ENCODE measurements at regions not wholly inside any gene's neighbourhood (a gene's known extent, or its start where the extent isn't known, plus 50 kb on each side); places are given as distances from the start of the nearest gene placed in this dataset.

DNA sequence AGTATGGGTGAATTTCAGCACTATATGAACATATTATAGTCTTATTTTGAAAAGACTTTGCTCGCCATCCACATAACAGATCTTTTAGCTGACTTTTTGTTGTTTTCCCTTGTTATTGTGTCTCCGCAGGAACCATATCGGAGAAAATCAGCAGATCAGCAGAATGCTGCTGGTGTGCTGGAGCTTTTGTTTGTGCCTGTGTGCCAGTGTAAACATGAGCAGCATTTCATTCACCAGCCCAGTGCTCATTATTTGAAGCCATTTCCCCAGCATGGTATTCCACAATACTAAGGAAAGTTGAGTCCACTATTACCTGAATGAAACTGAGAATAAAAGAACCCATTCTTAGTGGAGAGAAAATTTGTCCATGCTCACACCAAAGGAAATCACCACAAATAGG lies 261.8 kb upstream of the ARX start:
- in situ Hi-C loops (cut with HindIII; ENCODE audit: low pct_unique_long_range_greater_than_20kb, low sequenced_read_pairs): no loop called here
- no peak for DNase-seq (ENCODE audit: low read depth)

DNA sequence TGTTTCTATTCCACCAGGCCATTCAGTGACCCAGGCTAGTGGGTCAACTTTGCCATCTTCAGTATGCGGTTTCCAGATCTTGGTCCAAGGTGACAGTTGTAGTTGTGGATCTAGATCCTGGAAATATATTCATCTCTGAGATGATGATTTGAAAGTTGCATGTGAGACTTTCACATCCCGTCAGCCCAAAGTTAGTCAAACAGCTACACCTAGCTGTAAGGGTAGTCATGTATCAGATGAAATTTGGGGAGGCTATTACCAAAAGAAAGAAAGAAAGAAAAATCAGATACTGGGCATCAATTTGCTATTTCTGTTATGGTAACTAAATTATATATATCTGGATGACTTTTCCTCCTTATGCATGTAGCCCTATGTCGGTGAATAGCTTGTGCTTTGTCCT lies 259.4 kb upstream of the ARX start:
- in situ Hi-C loops (cut with HindIII; ENCODE audit: low pct_unique_long_range_greater_than_20kb, low sequenced_read_pairs): no loop called here
- no peak for DNase-seq (ENCODE audit: low read depth)

DNA sequence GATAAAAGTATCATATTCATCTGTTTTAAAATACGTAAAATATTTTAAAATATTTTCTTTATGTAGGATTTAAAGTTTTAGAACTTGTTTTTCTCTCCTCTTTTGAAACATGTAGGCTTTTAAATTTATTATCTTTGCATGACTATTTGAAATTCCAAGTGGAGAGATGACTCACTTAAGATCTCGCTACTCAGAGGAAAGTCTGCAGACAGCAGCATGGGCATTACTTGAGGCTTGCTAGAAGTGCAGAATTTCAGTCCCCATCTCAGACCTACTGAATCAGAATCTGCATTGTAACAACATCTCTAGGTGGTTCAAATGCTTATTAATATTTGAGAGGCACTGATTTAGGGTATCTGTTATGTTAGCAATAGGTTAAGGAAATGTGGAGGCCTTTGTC lies 225.7 kb upstream of the ARX start:
- no peak for DNase-seq (ENCODE audit: low read depth)
- in situ Hi-C loops (cut with HindIII; ENCODE audit: low pct_unique_long_range_greater_than_20kb, low sequenced_read_pairs): no loop called here

DNA sequence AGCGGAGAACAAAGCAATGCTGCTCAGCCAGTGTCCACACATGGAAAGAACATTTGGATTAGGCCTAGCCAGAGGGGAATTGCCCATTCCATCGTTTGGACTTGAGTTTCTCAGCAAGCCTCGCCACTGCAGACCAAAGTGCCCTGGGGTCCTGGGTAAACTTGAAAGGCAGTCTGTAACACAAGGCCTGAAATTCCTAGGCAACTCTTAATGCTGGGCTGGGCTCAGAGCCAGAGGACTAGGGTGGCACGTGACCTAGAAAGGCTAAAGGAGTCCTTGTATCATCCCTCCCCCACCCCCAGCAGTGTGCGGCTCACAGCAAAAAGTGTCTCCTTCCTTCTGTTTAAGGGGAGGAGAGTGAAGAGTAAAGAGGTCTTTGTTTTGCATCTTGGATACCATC lies 210.4 kb upstream of the ARX start:
- DNase-seq (ENCODE audit: low read depth): no peak
- in situ Hi-C loops (cut with HindIII; ENCODE audit: low pct_unique_long_range_greater_than_20kb, low sequenced_read_pairs): no loop called here

DNA sequence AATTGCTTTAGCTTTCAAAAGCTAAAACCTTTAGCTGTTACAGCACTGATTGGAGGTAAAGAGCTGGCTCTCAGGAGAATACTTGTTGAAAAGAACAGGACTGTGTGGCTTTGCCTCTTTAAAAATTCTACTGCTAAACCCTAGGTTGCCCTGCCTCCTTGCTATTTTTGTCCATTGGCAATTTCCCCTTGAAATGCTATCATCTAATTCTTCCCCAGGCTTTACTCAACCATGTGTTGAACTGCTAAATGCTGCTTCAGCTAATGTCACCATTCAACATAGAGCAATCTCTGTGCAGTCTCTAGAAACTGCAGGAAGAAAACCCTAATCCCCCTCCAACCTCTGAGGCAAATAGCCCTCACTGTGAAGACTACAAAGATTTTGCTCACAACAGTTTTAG lies 203.7 kb upstream of the ARX start:
- DNase-seq (ENCODE audit: low read depth): no peak
- in situ Hi-C loops (cut with HindIII; ENCODE audit: low pct_unique_long_range_greater_than_20kb, low sequenced_read_pairs): no loop called here

DNA sequence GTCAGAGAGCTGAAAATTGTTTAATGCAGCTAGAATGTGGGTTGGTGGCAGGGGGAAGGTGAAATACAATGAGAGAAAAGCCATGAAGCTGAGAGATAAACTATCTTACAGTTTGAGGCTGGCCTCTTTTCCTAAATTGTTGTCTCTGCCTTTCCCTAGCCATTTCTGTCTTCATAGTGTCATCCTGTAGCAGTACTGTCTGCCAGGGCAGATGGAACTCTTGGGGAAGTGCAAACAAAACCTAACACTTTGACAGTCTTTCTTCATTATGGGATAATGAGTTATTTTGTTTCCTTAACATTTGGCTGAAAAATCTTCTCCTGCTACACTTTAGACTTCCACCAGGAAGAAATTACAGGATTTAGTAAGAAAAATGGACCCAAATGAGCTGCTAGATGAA lies 197.8 kb upstream of the ARX start:
- no peak for DNase-seq (ENCODE audit: low read depth)
- in situ Hi-C loops (cut with HindIII; ENCODE audit: low pct_unique_long_range_greater_than_20kb, low sequenced_read_pairs): no loop called here

DNA sequence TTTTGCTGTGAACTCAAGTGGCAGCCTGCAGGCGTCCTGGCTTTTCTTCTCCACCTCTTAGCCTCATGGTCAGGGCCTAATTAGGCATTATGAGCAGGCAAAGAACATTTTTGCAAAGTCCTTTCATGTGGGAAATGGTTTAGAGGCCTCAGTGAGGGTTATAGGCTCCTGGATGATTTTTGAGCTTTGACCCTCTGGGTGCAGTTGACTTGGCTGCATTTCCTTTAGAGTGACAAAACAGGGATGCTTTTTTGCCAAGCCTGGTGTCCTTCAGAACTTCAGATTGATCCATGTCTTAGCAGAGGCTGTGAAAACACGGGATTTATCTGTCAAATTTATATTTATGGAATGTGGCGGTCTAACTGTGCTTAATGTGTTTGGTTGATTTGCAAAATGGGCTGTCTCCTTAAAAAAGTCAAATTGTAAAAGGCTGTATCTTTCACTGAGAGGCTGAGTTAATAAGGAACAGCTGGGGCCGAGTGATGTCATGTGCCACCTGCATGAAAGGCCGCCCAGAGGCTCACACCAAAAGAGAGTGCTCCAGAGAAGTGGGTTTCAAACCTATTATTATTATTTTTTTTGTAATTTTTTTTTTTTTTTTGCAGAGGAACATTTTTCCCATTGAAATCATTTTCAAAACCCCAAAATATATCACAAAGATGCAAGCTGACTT lies 192.2 kb upstream of the ARX start:
- in situ Hi-C loops (cut with HindIII; ENCODE audit: low pct_unique_long_range_greater_than_20kb, low sequenced_read_pairs): no loop called here
- no peak for DNase-seq (ENCODE audit: low read depth)

DNA sequence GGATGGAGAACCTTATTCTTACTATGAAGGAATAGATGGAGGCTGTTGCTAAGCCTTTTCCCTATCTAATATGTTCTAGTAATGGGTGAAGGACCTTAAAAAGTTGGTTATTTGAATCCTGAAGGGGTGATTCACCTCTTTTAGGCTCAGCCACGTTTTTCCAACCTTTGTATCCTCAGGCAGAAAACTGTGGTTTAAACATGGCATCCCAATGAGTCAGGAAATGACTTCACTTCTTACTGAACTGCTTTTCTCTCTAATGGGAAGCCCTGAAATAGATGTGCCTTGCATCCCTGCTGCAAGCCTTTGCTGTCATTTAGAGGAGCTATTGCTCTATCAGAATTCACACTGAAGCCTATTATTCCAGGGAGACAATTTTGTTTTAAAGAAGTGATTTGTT lies 191.0 kb upstream of the ARX start:
- in situ Hi-C loops (cut with HindIII; ENCODE audit: low pct_unique_long_range_greater_than_20kb, low sequenced_read_pairs): no loop called here
- DNase-seq (ENCODE audit: low read depth): peak; percentile 25

DNA sequence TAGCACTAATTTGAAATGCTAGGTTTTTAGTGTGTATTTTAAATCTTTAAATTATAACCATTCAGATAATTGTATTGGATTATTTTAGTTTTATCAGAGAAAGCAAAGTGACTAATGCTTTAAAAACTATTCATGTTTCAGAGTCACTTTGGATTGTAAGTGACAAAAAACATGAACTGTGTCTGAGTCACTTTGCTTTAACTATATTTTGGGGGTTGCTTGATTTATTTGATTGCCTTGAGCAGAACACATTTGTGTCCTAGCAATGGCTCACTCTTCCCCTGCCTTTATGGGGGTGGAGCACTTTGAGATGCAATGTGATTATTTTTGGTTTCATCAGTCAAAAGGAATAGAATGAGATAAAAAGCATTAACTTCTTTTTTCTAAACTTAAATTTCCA lies 188.4 kb upstream of the ARX start:
- DNase-seq (ENCODE audit: low read depth): no peak
- in situ Hi-C loops (cut with HindIII; ENCODE audit: low pct_unique_long_range_greater_than_20kb, low sequenced_read_pairs): no loop called here

DNA sequence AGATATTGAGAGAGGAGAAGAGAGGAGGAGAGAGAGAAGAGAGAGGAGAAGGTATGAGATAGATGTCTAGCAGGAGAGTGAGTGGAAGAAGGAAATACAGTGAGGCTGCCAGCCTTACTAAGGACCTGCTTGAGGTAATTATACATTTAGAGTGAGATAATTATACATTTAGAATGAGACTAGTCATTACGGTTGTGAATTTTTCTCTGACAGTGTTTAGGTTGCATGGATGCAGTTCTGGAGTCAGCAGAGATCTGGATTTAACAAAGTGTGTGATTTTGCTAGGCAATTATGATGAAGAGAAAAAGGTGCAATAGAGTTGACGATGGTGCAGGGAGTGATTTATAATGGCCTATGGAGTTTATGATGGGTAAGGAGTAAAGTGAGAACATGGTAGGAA lies 187.1 kb upstream of the ARX start:
- DNase-seq (ENCODE audit: low read depth): no peak
- in situ Hi-C loops (cut with HindIII; ENCODE audit: low pct_unique_long_range_greater_than_20kb, low sequenced_read_pairs): no loop called here

DNA sequence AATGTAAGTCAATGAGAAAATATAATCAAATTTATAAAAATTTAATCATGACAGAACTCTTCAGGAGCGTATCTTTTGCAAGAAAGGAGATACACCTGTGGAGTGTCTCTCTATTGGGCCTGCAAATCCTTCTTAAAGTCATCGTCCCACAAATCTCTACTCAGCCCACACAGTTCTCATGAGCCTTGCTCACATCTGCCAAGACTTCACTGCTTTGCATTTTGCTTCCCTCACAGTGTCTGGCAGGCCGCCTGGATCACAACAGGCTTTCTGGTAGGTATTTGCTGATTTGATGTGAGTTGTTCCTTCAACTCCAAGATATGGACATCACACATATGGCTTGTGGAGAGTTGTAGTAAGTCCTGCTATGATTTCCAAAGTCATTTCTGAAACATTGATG lies 183.1 kb upstream of the ARX start:
- in situ Hi-C loops (cut with HindIII; ENCODE audit: low pct_unique_long_range_greater_than_20kb, low sequenced_read_pairs): no loop called here
- DNase-seq (ENCODE audit: low read depth): no peak

DNA sequence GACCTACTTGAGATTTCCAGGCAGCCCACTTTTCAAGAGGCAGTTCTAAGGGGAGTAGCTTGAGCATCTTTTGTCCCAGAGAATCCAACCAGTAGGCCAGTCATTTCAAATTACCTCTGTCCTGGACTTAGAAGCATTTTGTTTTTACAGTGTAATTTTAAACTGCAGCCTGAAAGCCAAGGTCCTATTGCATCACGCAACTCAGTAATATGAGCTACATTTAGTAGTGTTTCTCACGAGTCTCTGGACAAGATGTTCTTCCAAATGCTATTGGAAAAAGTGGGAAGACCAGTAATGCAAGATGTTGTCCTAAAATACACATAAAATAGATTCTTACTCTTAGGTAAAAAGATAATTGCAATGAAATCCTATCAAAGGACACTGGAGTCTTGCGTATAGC lies 182.5 kb upstream of the ARX start:
- DNase-seq (ENCODE audit: low read depth): no peak
- in situ Hi-C loops (cut with HindIII; ENCODE audit: low pct_unique_long_range_greater_than_20kb, low sequenced_read_pairs): no loop called here

DNA sequence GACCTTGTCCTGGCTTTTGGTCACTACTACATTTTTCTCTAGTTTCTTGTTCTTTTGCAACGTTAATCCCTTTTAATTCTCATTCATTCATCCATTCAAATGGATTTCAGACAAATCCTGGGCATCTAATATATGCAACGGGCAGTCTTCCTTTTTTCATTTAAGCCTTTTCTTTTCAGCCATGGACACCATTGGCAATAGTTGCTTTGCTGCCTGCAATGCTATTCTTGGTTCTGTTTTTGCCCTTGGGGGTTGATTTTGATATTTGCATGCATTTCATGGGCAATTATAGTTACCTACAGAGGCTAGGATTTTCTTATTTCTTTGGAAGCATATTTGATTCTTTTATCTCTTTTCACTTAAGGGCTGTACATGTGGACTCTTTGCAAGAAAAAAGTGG lies 180.5 kb upstream of the ARX start:
- DNase-seq (ENCODE audit: low read depth): no peak
- in situ Hi-C loops (cut with HindIII; ENCODE audit: low pct_unique_long_range_greater_than_20kb, low sequenced_read_pairs): no loop called here

DNA sequence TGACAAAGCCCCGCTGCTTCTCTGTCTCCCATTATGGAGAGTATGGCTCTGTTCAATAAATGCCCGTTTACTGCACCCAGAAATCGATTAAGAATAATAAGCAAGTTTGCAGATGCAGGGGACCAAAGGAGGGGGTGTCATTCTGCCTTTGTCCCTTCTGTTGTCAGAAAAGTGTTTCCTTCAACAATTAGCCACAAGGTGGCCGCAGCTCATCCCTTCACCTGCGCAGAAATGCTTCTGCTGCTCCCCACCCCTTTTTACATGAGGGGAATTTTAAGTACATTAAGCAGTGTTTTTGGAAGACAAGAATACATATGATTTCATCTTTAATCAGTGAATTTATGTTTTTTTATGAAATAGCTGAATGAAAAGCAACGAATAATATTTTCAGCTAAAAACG lies 175.6 kb upstream of the ARX start:
- in situ Hi-C loops (cut with HindIII; ENCODE audit: low pct_unique_long_range_greater_than_20kb, low sequenced_read_pairs): no loop called here
- DNase-seq (ENCODE audit: low read depth): no peak

DNA sequence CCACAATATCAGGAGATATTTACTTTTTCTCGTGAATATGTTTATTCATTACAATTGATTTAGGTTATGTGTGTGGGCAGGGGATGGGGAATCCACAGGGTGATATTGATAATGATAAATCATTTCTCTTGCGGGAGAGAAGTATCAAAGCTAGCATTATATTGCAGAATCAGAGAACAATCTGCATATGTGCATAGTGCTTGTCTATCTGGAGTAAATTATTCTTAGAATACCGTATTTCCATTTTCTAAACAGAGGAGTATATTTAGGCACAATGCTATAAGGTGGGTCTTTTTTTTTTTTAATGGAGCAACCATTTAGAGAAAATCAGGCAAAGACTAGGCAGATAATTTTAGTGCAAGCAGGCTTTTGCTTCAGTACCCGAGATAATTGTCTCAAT lies 166.0 kb upstream of the ARX start:
- no peak for DNase-seq (ENCODE audit: low read depth)
- in situ Hi-C loops (cut with HindIII; ENCODE audit: low pct_unique_long_range_greater_than_20kb, low sequenced_read_pairs): no loop called here

DNA sequence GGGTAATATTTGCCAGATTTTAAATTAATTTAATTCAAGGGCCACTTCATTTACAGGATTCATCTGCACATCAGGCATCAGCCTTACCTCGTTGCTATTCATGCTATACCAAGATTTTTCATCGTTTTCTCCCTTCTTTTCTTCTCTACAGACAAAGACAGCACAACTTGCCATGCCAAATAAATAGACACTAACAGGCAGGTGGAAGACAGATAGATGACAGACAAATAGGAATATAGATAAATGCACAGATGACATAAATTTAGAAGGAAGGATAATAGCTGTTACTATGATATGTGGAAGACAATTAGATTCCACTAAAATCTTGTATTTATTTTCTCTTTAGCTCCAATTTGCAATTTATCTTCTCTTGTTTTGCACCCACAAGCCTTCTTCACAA lies 164.5 kb upstream of the ARX start:
- no peak for DNase-seq (ENCODE audit: low read depth)
- in situ Hi-C loops (cut with HindIII; ENCODE audit: low pct_unique_long_range_greater_than_20kb, low sequenced_read_pairs): no loop called here

DNA sequence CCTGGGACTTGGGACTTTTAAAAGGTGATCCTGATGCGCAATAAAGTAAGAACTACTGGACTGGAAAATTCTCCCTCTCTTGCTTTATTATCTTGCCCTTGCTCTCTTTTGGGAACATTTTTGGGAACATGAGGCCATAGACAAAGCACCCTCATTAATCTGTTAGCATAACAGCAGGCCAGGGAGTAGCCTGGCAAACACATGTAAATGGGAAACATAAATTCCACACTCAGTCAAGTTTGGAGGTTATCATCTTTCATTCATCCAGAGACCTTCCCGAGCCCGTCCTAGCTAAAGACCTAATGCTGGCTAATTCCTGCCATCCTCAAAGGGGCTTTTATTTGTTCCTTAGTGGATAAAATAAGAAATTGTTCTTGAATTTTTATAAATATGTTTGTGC lies 162.8 kb upstream of the ARX start:
- no peak for DNase-seq (ENCODE audit: low read depth)
- in situ Hi-C loops (cut with HindIII; ENCODE audit: low pct_unique_long_range_greater_than_20kb, low sequenced_read_pairs): no loop called here

DNA sequence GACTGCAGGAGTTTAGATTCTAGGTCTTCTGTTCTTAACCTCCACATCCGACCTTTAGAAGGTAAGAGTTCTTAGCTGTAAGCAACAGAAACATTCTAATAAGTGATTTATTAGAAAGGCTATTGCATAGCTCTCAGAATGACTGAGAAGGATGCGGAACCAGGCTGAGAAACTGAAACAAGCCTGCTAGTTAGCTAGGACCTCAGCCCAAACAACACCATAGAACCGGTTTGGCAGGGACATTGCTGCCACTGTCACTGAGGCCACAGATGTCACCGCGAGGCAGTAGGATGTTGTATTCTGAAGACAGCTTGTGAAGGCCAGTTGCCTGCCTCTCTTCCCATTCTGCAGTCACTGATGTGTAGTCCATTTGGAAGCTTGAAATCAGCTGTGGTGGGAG lies 160.0 kb upstream of the ARX start:
- no peak for DNase-seq (ENCODE audit: low read depth)
- in situ Hi-C loops (cut with HindIII; ENCODE audit: low pct_unique_long_range_greater_than_20kb, low sequenced_read_pairs): no loop called here

DNA sequence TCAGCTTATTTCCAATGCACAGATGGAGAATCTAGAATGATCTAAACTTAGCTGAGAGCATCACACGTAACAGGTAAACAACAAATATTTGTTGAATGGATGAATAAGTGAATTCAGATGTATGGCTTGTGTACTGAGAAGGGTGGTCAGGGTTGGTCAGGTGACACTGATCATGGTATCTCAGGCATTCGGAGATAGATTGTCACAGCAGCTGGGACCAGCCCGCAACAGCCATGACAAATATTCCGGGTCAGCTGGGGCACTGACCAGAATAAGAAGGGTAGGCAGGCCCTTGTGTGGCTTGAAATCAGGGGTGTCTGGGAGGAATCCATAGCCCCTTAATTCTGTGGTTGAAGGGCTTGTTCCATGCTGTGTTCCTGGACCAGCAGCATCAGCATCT lies 159.4 kb upstream of the ARX start:
- in situ Hi-C loops (cut with HindIII; ENCODE audit: low pct_unique_long_range_greater_than_20kb, low sequenced_read_pairs): no loop called here
- DNase-seq (ENCODE audit: low read depth): no peak

DNA sequence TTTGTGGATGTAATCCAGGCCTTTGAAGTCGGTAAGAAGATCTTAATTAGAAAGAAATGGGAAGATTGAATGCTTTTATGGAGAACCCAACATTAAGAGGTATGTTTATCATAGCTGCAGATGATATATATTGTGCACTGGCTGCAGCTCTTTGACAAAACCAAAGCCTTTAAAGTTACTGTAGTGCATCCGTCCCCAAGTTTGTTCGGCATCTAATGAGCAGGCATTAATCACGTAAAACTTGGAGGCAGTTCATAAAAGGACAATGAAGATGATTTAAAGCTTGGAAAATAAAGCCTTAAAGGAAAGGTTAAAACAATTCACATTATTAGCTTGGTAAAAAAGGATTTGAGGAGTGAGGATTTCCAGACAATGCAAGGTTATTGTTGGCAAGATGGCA lies 150.8 kb upstream of the ARX start:
- in situ Hi-C loops (cut with HindIII; ENCODE audit: low pct_unique_long_range_greater_than_20kb, low sequenced_read_pairs): no loop called here
- no peak for DNase-seq (ENCODE audit: low read depth)

DNA sequence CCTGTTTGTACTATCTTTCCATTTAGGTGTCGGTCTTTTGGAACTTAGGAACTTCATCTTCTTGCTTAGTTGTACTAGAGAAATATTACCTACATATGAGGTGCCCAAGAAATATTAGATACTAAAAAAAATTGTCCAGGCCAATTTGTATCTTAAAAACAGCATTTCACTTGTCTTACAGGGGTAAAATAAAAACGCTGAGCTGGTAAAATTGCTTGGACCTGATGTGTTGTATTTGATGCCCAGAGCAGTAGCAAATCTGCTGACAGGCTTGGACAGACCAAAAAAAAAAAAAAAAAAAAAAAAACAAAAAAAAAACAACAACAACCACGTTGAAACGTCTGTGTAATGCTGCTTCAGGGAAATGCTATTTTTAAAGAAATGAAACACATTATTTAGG lies 150.4 kb upstream of the ARX start:
- DNase-seq (ENCODE audit: low read depth): no peak
- in situ Hi-C loops (cut with HindIII; ENCODE audit: low pct_unique_long_range_greater_than_20kb, low sequenced_read_pairs): no loop called here
